ENCODE measurements at regions not wholly inside any gene's neighbourhood (a gene's known extent, or its start where the extent isn't known, plus 50 kb on each side); places are given as distances from the start of the nearest gene placed in this dataset.

GRCh38 chr5:52725808-52726207 lies 61.9 kb upstream of the ITGA1 start:
- TF ChIP-seq EP300 (IDR thresholded peaks at IDR 0.05; ENCODE audit: borderline replicate concordance) (no peak), TCF12 (IDR thresholded peaks at IDR 0.05; ENCODE audit: low read depth) (no peak), MAX (IDR thresholded peaks at IDR 0.05) (no peak), CREB1 (IDR thresholded peaks at IDR 0.05; ENCODE audit: low read depth) (no peak), ZBTB7A (IDR thresholded peaks at IDR 0.05; ENCODE audit: low read depth) (no peak), RAD21 (IDR thresholded peaks at IDR 0.05; ENCODE audit: low read depth) (no peak), TEAD4 (IDR thresholded peaks at IDR 0.05) (no peak), REST (IDR thresholded peaks at IDR 0.05; ENCODE audit: low read depth) (no peak), CEBPB (IDR thresholded peaks at IDR 0.05) (no peak), TAF1 (IDR thresholded peaks at IDR 0.05; ENCODE audit: low read depth) (no peak), YY1 (IDR thresholded peaks at IDR 0.05; ENCODE audit: low read depth) (no peak), NFIC (IDR thresholded peaks at IDR 0.05) (no peak), FOXM1 (IDR thresholded peaks at IDR 0.05; ENCODE audit: borderline replicate concordance, low read depth) (no peak), EGR1 (IDR thresholded peaks at IDR 0.05) (no peak)

Measured in Ishikawa (cell line).